Ovary (tissue), 7 donors: ENCODE measurements at regions not wholly inside any gene's neighbourhood (a gene's known extent, or its start where the extent isn't known, plus 50 kb on each side); places are given as distances from the start of the nearest gene placed in this dataset.

Source experiments
- DNase-seq, 5 donors: peaks; one replicate each; pipeline ENCODE4 v3.0.0-alpha.2; 2019 to 2020
- H3K27ac ChIP-seq, 2 donors: fragments of 200-600 bp; one replicate each; pipeline versions ENCODE4 v1.5.1 to v1.8.0; 2019 to 2022
- H3K27me3 ChIP-seq: fragments of 200-600 bp; one replicate; pipeline ENCODE4 v1.8.0; 2022
- H3K36me3 ChIP-seq: fragments of 200-600 bp; sonication (generic); one replicate; pipeline ENCODE4 v1.5.1; 2019
- H3K4me1 ChIP-seq: one replicate; pipeline ENCODE4 v1.8.1; 2013; ENCODE audit warnings: mild to moderate bottlenecking, moderate library complexity; ENCODE audit not compliant: insufficient read depth
- H3K4me3 ChIP-seq: fragments of 200-600 bp; sonication (generic); one replicate; pipeline ENCODE4 v1.5.1; 2017
- H3K9me3 ChIP-seq, 2 donors: fragments of 200-600 bp in 1 of 2; sonication (generic) in 1 of 2; one replicate each; pipeline versions ENCODE4 v1.5.1 to v1.8.1; 2013 to 2019; ENCODE audit warnings: mild to moderate bottlenecking in 1 of 2, moderate library complexity in 1 of 2
- CTCF ChIP-seq, 3 donors: fragments of 450-650 bp in 2 of 3; fragments of 200-600 bp in 1 of 3; IDR thresholded peaks; one replicate each; pipeline versions ENCODE4 v1.5.1 to v1.8.0; 2016 to 2022; ENCODE audit warnings: antibody characterized with exemption in 3 of 3, mild to moderate bottlenecking in 1 of 3
- EP300 ChIP-seq: sonication (generic); formaldehyde crosslinking; IDR thresholded peaks from one replicate; pipeline ENCODE4 v1.6.1; 2017; ENCODE audit warnings: antibody characterized with exemption
- POLR2A ChIP-seq: fragments of 450-650 bp; IDR thresholded peaks from one replicate; pipeline ENCODE4 v1.6.1; 2017; ENCODE audit warnings: antibody characterized with exemption, mild to moderate bottlenecking, moderate library complexity
- WGBS, 3 donors: extraction: QIAGEN DNeasy Blood & Tissue Kit in 1 of 3; methylation state at CpG; one replicate each; pipeline versions ENCODE4 v1.1.5 to v1.1.7; 2013 to 2017; 5-methylcytosine and 5-hydroxymethylcytosine counted together
- intact Hi-C, 4 donors: fragments of 100-400 bp; cut with DNase I; formaldehyde crosslinking; loops; one replicate each; pipeline versions ENCODE4 v1.11.0 to v1.15.1; 2022 to 2023
- donor health status: DM: no; HTN: no; CAD: no; lungs with moderate emphysema.
- donor health status: DM: no; HTN: no; CAD: no.
- donor health status: Bipolar disorder and iron deficiency.
- donor health status: DM: no; HTN: no; CAD: no.
- donor health status: DM: yes; HTN: yes; CAD: no.

DNA sequence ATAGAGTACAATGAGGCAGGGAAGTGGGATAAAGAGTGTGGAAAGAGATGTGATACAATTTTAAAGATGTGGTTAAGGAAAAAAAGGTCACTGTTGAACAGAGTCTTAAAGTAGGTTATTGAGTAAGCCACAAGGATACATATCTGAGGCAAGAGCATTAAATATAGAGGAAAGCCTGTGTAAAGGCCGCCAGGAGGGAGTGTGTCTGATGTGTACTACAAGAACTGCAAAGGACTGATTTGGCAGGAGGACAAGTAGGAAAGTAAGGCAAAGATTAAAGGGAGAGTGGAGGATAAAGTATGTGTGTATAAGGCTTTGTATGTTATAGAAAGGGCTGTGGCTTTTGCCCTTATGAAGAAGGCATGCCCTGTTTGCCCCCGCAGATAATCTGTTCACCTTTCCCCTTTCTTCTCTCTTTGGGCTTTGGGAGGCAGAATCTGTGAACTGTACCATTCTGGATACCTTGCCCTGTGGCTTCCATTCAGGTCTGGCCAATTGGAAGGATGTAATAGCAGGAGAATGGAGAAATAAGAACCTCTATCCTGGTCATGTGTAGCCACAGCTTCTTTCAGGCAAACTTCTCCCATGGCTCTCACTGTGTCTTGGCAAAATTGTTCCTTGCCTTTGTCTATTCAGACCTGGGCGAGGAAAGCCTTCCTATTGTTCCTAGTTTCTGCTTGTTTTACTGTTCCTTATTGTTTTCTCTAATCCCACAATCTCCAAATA, 68.9 kb upstream of the FAM47B start:
- Histone ChIP-seq H3K4me3 (no peak overlapping the region), H3K36me3 (no peaks in the 10 kb centered on the region), H3K9me3 (no peaks in the 10 kb centered on the region), H3K27ac (no peak overlapping the region), H3K27me3 (no peaks in the 10 kb centered on the region), H3K4me1 (no peaks in the 10 kb centered on the region)
- no peak for TF ChIP-seq EP300
- no peak for TF ChIP-seq POLR2A
- no peak for TF ChIP-seq CTCF (IDR thresholded peaks at IDR 0.05)
- 63 to 67% (median 65%) methylated on average over 3 of the region's 3 CpGs for WGBS, 3 donors
- intact Hi-C loops, result no loop called here
- DNase-seq, result no peak

DNA sequence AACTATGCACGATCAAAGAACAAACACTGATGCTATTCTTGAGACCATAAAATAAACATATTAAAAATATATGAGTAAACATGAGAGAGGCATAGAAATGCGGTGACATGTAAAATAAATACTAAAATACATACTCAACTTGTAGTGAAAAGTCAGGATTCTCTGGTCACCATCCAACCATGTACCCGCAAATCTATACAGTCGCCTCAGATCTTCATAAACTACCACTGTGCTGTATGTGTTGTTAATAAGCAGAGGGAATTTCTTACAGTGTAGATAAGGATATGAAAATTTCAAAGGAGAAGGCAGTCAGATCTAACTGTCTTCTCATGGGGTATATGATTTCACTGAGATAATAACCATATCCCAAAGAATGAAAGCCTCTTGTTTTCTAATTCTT, 67.8 kb upstream of the FAM47B start:
- H3K36me3 ChIP-seq, result no peaks in the 10 kb centered on the region
- TF ChIP-seq EP300, result no peak
- no peak for TF ChIP-seq CTCF (IDR thresholded peaks at IDR 0.05)
- no peak for TF ChIP-seq POLR2A
- H3K4me1 ChIP-seq, result no peaks in the 10 kb centered on the region
- WGBS, 3 donors, result 60 to 71% (median 66%) methylated on average over 4 of the region's 4 CpGs
- intact Hi-C loops, result no loop called here
- no peak overlapping the region for H3K27ac ChIP-seq
- H3K4me3 ChIP-seq, result no peak overlapping the region
- H3K27me3 ChIP-seq, result no peaks in the 10 kb centered on the region
- DNase-seq, result no peak
- no peaks in the 10 kb centered on the region for H3K9me3 ChIP-seq

- intact Hi-C loops, result no loop called here
- H3K27me3 ChIP-seq, result no peaks in the 10 kb centered on the region
Observed at GRCh38 chrX:34875204-34875603, 67.4 kb upstream of the FAM47B start.

DNA sequence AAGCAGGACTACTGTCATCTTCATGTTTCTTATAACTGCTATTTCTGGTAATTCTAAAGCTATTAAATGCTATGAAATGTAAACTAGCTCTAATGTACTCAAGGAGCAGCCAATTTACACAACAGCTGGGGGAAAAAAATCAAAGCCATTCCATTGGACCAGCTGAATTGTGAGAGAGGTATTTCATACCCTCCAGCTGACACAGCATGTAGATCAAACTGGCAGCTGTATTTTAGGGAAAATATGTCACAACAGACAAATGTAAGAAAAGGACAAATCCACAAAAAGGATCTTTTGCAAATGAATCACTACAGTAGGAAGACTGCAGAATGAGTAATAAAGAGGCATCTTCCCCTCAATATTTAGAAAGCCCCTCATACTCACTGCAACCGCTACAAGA, 65.2 kb upstream of the FAM47B start:
- intact Hi-C loops, result no loop called here
- 66 to 74% (median 73%) methylated on average over 1 of the region's 1 CpG for WGBS, 3 donors
- Histone ChIP-seq H3K27me3 (no peaks in the 10 kb centered on the region), H3K4me1 (no peaks in the 10 kb centered on the region), H3K27ac (no peak overlapping the region), H3K4me3 (no peak overlapping the region), H3K9me3 (no peaks in the 10 kb centered on the region), H3K36me3 (no peaks in the 10 kb centered on the region)
- TF ChIP-seq CTCF (IDR thresholded peaks at IDR 0.05) (no peak), EP300 (no peak), POLR2A (no peak)
- DNase-seq, result no peak

More at GRCh38 chrX:34875204-34875603, 67.4 kb upstream of the FAM47B start:
- DNase-seq, result no peak
- Histone ChIP-seq H3K4me3 (no peak overlapping the region), H3K9me3 (no peaks in the 10 kb centered on the region), H3K4me1 (no peaks in the 10 kb centered on the region), H3K27ac (no peak overlapping the region), H3K36me3 (no peaks in the 10 kb centered on the region)
- 11 to 24% (median 12%) methylated on average over 1 of the region's 1 CpG for WGBS, 3 donors
- TF ChIP-seq POLR2A, result no peak
- TF ChIP-seq EP300, result no peak
- TF ChIP-seq CTCF (IDR thresholded peaks at IDR 0.05), result no peak
